Fibroblast of skin of abdomen (primary cell): ENCODE measurements at regions not wholly inside any gene's neighbourhood (a gene's known extent, or its start where the extent isn't known, plus 50 kb on each side); places are given as distances from the start of the nearest gene placed in this dataset.
"Not testable (repeated sequence)": the region's sequence is repeated elsewhere in the genome, so short reads cannot be mapped to it uniquely, and the experiment has no call there.

Experiments used
- DNase-seq: peaks from one replicate; pipeline ENCODE4 v3.0.0-alpha.2; 2013

DNA sequence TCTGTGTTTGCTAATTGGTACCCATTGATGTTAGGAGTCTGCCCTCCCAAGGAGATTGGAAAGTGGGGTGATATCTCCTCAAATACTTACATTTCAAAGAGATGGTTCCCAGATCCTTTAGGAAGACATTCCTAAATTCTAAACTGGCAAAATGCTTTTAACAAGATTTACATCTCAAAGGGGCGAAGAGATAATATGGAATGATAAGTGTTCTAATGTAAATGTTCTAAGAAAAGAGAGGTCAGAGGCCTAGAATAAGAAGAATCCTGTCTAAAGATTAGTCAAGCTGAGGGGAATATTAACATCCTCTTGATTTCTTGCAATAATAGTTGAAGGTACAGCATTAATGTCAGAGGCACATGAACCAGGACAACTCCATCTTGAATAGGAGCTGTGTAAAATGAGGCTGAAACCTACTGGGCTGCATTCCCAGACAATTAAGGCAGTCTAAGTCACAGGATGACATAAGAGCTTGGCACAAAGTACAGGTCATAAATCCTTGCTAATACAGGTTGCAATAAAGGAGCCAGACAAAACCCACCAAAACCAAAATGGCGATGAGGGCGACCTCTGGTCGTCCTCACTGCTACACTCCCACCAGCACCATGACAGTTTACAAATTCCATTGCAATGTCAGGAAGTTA is 2248.1 kb downstream of the ARAP2 start:
- DNase-seq, result peak; percentile 57

DNA sequence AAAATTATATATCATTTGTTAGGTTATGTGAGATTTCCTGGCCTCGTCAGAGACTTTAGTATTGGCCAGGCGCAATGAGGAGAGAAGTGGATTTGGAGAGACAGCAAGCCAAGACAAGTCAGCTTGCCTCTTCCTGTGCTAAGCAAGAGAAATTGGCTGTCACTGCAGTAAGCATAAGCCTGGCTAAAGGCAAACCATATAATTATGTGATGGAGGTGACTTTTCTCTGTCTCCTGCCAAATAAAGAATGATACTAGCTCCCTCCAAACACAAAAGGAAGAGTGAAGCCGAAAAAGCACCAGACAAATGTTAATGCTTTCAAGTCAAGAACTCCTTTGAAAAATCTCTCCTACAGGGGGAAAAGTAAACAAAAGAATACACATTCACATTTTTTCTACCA is 2246.0 kb downstream of the ARAP2 start:
- no peak for DNase-seq

DNA sequence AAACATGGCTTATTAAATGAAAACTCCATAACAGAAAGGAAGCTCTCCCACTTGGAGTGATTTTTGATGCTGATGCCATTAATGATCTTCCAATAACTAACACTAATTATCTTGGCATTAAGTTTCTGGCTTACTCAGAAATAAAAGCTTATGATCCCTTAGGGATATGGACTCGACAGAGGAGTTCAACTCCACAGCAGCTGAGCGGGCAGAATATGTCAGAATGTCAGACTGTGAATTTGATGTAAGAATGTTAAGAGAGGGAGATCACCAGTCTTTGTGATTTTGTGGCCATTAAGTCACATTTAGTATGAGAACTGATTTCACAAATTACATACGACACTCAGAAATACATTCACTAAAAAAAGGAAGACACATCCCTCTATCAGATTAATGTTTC is 2244.0 kb downstream of the ARAP2 start:
- no peak for DNase-seq

DNA sequence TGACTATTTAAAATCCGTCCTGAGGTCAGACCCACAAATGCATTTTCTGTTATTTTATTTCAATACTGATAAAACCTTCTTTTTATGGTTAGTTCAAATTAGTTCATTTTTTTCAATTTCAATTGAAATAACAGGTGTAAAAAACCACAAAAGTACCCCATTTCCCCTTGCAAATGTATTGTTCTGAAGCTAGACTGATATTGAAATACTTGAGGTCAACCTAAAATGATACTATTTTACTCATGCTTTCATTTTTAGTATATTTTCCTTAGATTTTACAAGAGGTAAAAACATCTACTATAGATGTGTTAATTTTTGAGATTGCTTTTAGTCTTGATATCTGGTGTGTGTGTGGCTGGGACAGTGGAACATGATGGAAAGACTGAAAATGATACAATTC is 2237.8 kb downstream of the ARAP2 start:
- DNase-seq, result not testable (repeated sequence)

DNA sequence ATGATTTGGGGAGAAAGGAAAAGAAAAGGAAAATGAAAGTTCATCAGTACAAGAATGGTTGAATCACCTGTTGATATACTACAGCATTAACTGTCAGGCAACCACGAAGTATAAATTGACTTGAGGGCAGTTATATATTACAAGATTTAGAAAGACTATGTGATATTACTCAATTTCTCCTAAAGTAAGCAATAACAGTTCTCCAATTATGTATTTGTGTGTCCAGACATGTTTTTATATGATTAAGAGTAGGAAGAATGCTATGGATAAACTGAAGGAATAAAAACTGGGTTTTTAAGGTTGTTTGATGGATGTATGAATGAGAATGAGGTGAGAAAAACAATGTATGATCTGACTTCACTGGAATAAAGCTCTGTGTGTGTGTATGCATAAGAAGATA is 2234.4 kb downstream of the ARAP2 start:
- no peak for DNase-seq

DNA sequence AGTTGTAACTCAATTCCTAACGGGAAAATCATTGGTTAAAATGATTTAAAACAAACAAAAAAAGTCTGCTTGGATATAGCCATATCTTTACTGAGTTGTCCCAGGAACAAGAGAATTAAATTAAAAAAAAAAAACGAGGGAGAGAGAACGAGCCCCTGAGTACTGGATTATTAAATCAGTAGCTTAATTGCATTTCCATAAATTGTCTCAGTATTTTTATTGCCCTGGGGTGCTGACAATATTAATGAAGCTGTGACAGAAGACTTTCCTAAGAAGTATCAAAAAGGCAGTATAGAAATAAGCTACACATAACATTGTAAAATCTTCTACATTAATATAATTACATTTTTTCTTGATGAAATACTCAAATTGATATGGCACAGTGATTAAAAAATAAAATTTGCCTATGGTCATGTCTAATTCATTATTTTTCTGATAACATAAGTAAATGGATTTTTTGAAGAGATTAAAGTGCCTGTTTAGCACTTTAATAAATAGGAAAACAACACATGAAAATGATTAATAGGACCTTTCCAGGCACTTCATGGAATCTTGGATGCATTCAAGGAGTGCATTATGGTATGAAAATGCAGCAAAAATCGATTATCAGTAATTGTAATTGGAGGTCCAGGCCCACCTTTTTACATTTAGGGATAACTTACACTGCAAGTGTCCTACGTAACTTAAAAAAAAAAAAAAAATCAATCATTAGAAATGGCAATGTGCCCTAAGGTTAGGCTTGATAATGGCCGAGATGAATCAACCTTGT is 2233.4 kb downstream of the ARAP2 start:
- DNase-seq, result no peak

DNA sequence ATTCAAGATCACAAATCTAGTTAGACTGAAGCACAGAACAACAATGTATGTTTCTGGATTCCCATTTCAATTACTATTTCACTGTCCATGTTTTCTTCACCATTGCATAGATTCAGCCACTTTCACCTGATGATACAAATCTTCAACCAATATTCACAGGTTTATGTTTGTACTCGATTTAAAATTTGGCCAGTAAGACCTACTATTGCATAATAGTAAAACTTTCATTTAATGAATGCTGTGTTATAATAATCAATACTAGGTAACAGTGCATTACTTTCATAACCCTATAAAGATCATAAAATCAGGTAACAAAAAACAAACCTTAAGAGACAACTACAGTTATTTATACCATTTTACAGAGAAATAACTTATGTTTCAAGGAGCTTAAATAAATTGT is 2209.1 kb downstream of the ARAP2 start:
- DNase-seq, result no peak

DNA sequence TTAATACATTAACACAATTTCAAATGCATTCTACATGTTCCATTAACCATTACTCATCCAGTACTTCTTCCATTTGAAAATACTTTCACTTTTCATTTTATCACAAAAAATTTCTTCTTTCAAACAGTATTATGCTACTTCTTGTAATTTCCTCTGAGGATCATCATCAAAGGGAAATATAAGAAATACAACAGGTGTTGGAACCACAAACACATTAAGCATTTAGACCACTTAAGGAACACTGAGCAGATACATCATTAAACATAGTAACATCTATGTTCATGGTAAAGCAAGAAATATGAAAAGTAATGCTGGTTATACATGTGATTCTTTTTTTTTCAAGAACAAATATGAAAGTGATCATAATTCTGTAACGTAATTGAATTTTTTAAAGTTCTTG is 2207.0 kb downstream of the ARAP2 start:
- DNase-seq, result no peak

DNA sequence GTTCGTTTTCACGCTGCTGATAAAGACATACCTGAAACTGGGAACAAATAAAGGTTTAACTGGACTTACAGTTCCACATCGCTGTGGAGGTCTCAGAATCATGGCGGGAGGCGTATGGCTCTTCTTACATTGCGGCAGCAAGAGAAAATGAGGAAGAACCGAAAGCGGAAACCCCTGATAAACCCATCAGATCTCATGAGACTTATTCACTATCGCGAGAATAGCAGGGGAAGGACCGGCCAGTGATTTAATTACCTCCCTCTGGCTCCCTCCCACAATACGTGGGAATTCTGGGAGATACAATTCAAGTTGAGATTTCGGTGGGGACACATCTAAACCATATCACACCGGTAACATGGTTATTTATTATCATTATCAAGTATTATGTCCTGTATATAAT is 2204.5 kb downstream of the ARAP2 start:
- DNase-seq, result no peak

DNA sequence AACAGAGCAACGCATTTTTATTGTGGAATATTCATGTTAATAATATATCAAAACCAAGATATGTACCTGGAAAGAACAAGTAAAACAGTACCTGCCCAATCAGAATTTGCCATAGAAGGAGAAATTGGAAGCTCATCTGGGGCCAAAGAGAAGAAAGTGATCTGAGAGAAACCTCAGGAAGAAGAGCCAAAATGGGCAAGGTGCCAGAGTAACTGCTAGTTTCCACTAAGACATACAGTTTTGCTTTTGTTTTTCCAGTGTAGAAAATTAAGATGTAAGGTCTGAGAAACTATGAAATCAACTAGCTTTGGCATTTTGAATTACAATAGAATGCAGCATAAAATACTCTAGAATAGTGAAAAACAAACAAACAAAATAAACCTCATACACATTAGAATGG is 2201.2 kb downstream of the ARAP2 start:
- DNase-seq, result no peak

DNA sequence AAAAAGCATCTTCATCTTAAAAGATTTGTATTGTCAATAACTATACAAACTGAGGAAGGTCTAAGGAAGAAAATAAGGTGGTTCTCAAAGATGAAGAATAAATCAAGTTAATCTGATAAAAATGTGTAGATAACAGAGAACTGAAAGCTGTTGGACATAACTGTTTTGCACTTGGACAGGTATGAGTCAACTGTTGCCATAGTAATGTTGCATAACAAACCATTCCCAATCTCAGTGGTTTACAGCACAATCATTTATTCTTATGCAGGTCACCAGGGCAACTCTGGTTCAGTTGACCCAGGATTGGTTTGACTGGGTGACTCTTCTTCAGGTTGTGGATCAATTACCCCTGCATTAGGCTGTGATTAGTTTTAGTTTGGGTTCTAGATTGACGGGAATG is 2197.7 kb downstream of the ARAP2 start:
- DNase-seq, result peak; percentile 48

DNA sequence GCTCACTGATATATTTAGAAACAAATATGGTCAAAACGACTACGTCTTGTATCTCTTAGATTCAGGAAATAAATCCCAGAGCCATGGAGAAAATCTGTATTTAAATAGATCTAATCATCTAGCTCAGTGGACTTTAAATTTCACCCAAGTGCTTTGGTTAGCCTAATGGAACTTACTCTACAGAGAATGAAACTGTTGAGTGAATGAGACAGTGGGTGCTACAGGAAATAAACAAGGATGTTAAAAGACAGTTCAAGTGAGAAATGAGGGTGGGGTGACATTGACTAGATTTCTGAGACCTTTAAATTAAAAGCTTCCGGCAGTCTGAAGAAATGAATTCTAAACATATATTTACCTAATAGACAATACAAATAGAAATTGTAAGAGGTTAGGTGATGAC is 2197.0 kb downstream of the ARAP2 start:
- DNase-seq, result no peak

DNA sequence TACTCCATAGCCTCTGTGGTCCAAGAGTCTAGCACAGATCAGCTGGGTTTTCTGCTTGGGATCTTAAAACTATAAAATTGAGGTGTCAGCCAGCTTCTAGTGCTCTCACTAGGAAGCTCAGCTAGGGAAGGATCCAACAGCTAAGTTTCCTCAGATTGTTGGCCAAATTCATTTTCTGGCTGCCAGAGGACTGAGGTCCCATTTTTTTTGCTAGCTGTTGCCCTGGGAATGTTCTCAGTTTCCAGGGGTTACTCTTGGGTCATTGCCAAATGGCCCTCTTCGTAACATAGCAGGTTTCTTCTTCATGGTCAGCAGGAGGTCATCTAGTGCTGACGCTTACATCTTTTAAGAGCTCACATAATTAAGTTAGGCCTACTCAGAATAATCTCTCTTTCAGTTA is 2178.2 kb downstream of the ARAP2 start:
- no peak for DNase-seq

DNA sequence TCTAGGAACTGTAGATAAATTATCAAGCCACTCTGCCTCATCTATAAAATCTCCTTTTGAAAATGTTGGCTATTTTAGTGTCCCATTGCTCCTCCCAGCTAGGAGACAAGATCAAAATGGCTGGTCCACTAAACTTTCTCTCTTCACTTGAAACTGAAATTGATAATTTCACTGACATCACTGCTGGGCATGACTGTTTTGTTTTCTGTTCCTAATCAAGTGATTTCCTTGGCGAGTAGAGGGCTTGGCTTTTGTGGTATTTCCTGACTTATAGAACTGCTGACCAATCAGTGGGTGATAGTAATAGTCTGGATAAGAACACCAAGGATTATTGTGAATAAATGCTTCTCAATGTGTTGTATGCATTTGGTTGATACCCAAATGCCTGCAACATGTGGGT is 2152.9 kb downstream of the ARAP2 start:
- DNase-seq, result peak; percentile 1

DNA sequence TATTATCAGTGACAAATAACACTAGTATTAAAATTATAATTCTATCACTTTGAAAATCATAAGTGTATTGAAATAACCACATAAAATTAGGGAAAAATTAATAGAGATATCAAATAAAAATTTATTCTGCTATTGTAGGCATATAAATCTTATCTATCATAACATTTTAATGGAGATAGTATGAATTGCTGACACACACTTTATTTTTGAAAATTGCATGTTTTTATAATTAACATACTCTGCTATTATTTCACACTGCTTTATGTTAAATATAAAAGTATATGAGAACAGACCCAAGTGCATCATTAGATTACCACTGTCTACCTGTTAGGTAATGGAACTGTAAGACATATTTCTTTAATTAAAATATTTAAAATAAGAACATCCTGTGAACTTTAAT is 2150.2 kb downstream of the ARAP2 start:
- DNase-seq, result no peak

DNA sequence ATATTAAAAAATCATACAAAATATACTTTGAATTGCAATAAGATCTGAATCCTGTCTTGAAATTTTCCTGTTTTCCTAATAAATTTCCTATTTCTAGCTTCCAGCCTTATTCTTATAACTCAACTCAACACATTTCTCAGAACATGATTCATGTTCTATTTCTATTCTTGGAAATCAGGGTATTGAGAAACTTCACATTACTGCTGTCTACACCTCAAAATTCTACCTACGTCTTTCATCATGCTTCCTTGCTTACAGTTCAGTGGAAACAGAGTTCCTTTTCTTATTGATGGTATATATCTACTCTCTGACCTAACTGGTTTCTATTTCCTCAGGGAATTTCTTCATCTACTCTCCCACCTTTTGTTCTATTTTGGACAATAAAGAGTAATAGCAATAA is 2139.0 kb downstream of the ARAP2 start:
- DNase-seq, result peak; percentile 46

DNA sequence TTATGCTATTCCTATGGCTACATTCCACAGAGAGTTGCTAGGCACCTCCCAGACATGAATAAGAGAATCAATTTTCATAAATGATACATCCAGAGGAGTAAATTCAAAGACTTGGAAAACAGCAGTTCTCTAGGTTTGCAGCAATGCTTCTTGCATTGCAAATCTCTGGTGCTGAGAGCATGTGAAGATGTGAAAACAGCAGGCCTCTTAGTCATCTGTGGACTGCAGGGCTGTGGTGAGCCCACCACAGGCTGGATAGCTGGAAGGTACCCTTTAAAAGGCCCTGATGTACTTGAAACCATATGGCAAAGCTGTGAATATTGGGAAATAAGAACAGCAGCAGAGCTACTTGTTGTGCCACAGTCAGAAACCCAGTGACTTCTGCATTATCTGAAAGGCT is 2135.9 kb downstream of the ARAP2 start:
- peak; percentile 88 for DNase-seq

DNA sequence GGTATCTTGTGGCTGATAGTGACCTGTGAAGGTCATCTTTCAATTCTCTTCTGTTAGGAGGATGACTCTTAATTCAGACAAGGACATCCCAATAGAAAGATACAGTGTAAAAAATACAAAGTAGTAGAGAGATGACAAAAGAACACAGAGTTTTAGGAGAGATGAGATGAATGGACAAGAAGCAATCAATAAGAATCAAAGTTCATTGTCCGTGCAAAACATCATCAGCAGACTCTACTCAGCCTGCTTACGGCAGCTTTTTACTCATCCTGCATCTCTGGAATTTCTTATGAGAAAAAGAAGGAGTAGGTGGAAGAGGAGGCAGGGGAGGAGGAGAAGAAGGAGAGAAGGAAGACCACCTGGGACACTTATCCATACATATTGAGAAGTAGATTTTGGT is 2131.7 kb downstream of the ARAP2 start:
- no peak for DNase-seq

DNA sequence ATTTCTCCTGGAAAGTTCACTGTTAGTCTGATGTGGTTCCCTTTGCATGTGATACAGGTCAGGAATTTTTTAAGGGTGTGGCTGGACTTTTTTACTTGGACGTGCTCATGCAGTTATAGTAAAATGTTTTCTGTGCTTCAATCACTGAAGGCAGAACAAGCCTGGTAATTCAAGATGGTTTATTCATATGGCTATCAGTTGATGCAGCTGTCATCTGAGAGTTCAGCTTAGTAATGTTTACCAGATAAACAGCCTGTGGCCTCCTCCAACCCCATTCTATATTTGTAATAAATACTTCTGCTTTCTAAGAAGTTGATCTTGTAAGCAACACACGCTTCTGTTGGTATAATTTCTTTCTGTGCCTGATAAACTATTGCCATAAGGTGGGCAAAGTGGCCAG is 2105.9 kb downstream of the ARAP2 start:
- no peak for DNase-seq

DNA sequence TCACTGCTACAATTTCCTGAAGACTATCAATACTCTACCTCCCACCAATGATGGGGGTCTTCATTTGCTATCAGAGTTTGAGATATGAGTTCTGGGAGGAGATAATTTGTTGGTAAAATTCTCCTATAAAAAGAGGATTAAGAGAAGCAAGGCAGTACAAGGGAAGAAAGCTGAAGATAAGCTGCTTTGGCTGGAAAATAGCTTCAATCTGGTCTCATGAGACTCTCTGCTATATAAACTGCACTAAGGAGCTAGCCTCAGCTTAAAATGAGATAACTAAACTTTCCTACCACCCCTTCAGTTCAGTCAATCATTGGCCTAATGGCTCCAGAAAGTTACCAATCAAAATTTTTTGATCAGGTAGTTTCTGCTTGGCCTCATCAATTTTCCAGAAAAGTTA is 2105.0 kb downstream of the ARAP2 start:
- no peak for DNase-seq

DNA sequence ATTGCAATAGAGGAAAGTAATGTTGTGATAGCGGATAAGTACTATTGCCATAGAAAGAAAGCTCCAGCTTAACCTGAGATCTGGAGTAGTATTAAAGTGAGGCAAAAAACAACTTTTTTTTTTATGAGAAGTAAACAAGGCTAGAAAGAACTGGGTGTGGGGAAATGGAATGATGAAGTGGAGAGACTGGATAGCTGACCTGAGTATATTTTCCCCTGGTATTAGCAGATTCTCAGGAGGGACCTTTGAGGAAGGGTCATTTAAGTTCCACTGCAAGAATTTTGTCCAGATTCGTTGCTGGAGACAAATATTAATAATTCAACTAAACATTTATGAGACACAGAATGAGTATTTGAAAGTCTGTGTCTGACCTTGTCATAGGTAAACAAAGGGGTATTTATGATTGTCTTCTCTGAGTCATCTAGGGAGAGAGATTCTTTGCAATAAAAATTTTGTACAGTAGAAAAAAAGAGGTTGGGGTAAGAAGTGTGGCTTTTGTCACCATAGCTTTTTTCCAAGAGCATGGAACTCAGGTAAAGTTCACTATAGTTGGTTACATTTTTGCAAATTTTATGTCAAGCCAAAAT is 2095.9 kb downstream of the ARAP2 start:
- DNase-seq, result no peak

DNA sequence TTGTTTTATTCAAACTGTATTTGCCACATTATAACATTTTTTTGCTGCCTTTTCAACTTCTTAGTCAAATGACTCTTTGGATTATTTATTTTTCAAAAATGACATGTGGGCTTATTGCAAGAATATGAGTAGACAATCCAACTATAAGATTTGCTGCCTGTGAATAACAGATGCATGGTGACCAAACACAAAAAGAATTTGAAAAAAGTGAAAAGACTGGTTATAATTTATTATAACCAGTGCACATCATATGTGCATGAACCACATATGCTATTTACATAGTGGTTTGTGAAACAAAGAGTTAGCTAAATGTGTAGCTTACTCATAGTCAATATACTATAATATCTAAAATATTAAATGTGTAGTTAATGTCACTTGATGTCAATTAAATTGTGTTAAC is 2086.8 kb downstream of the ARAP2 start:
- DNase-seq, result peak; percentile 82

DNA sequence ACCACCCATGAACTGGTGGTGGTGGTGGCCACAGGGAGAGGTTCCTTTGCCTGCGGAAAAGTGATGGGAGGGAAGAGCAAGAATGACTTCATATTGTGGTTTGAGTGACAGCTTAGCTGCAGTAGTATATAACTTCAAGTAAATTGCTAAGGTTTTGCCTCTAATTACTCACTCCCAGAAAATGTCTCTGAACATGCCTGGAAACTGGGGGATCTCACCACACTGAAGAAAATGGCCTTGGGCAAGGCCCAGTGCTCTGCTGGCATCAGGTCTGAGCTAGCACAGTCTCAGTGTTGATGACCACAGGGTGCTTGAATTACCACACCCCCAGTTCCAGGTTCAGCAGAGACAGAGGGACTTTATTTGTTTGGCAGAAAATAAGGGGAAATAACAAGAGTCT is 2085.4 kb downstream of the ARAP2 start:
- peak; percentile 71 for DNase-seq

DNA sequence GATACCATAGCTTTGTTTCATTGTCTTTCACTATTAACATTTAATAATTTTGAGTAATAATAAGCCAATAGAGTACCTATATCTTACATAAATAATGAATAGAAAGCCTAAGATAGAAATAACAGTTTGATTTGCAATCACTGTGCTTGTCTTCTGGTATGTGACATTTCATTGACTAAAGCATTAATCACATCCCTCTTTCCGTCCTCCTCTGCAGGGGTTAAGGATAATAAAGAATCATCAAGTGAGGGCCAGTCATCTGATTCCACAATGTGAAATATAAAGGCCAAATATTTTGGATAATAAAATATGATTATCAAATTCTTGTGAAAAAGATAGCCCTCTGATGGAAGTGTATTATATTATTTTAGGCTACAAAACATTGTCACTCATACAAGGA is 2073.4 kb downstream of the ARAP2 start:
- DNase-seq, result peak; percentile 46
